Esophagus muscularis mucosa (tissue), 4 donors: ENCODE measurements at regions not wholly inside any gene's neighbourhood (a gene's known extent, or its start where the extent isn't known, plus 50 kb on each side); places are given as distances from the start of the nearest gene placed in this dataset.

Experiments
- EP300 ChIP-seq: sonication (generic); formaldehyde crosslinking; IDR thresholded peaks from one replicate; pipeline ENCODE4 v1.6.1; 2017; ENCODE audit warnings: antibody characterized with exemption
- POLR2A ChIP-seq: fragments of 450-650 bp; IDR thresholded peaks from one replicate; pipeline ENCODE4 v1.6.1; 2017; ENCODE audit warnings: antibody characterized with exemption, moderate library complexity, mild to moderate bottlenecking, low read depth
- TF ChIP-seq, protein P1 (sequence below), 3 experiments: fragments of 200-600 bp in 2 of 3; fragments of 450-650 bp in 1 of 3; sonication (generic) in 2 of 3; IDR thresholded peaks; one replicate each; pipeline ENCODE4 v1.5.1; 2017 to 2019; ENCODE audit warnings: antibody characterized with exemption in 3 of 3, mild to moderate bottlenecking in 2 of 3, moderate library complexity in 1 of 3

GRCh38 chr5:143492783-143493182 is 89.3 kb upstream of the NR3C1 start:
- no peak for TF ChIP-seq POLR2A
- TF ChIP-seq EP300, result no peak
- TF ChIP-seq, protein P1, sequence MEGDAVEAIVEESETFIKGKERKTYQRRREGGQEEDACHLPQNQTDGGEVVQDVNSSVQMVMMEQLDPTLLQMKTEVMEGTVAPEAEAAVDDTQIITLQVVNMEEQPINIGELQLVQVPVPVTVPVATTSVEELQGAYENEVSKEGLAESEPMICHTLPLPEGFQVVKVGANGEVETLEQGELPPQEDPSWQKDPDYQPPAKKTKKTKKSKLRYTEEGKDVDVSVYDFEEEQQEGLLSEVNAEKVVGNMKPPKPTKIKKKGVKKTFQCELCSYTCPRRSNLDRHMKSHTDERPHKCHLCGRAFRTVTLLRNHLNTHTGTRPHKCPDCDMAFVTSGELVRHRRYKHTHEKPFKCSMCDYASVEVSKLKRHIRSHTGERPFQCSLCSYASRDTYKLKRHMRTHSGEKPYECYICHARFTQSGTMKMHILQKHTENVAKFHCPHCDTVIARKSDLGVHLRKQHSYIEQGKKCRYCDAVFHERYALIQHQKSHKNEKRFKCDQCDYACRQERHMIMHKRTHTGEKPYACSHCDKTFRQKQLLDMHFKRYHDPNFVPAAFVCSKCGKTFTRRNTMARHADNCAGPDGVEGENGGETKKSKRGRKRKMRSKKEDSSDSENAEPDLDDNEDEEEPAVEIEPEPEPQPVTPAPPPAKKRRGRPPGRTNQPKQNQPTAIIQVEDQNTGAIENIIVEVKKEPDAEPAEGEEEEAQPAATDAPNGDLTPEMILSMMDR (IDR thresholded peaks at IDR 0.05), result no peak
